Neural cell (in vitro differentiated cells): ENCODE measurements at regions not wholly inside any gene's neighbourhood (a gene's known extent, or its start where the extent isn't known, plus 50 kb on each side); places are given as distances from the start of the nearest gene placed in this dataset.

Experiments used
- H2AFZ ChIP-seq: fragments of 200-600, 300-800 bp; sonication (generic), shearing (Covaris generic); 2 replicates; pipeline ENCODE4 v1.6.0; 2014; ENCODE audit warnings: low read depth, mild to moderate bottlenecking, antibody characterized with exemption, low read length, moderate library complexity
- H3F3A ChIP-seq: fragments of 200-600 bp; shearing (Covaris generic); 2 replicates; pipeline ENCODE4 v1.6.1; 2016; ENCODE audit warnings: mild to moderate bottlenecking, moderate library complexity, mixed read lengths, antibody characterized with exemption, low read length; ENCODE audit not compliant: insufficient read depth, poor library complexity, severe bottlenecking
- H3K27ac ChIP-seq: fragments of 200-600, 300-800 bp; sonication (generic), shearing (Covaris generic); 2 replicates; pipeline ENCODE4 v1.5.1; 2014; ENCODE audit warnings: mild to moderate bottlenecking, low read length, moderate library complexity
- H3K27me3 ChIP-seq: fragments of 300-800, 200-600 bp; sonication (generic), shearing (Covaris generic); 2 replicates; pipeline ENCODE4 v1.6.0; 2014; ENCODE audit warnings: mild to moderate bottlenecking, low read depth, low read length, moderate library complexity; ENCODE audit not compliant: insufficient read depth
- H3K36me3 ChIP-seq: fragments of 300-800, 200-600 bp; sonication (generic), shearing (Covaris generic); 2 replicates; pipeline ENCODE4 v1.5.1; 2014; ENCODE audit warnings: mild to moderate bottlenecking, antibody characterized with exemption, low read length, moderate library complexity; ENCODE audit not compliant: insufficient read depth
- H3K4me2 ChIP-seq: fragments of 300-800, 200-600 bp; sonication (generic), shearing (Covaris generic); 2 replicates; pipeline ENCODE4 v1.6.0; 2014; ENCODE audit warnings: mild to moderate bottlenecking, low read length
- H3K4me3 ChIP-seq: fragments of 300-800, 200-600 bp; sonication (generic), shearing (Covaris generic); 2 replicates; pipeline ENCODE4 v1.5.1; 2014; ENCODE audit warnings: mild to moderate bottlenecking, low read length, moderate library complexity
- H3K79me2 ChIP-seq: fragments of 200-600 bp; shearing (Covaris generic); replicated peaks from 2 replicates; pipeline ENCODE4 v1.6.0; 2014; ENCODE audit warnings: mild to moderate bottlenecking, low read length, moderate library complexity; ENCODE audit not compliant: insufficient read depth
- H3K9ac ChIP-seq: fragments of 300-800, 200-600 bp; sonication (generic), shearing (Covaris generic); 2 replicates; pipeline ENCODE4 v1.6.1; 2016; ENCODE audit warnings: mild to moderate bottlenecking, low read length, mixed read lengths
- H3K9me2 ChIP-seq: fragments of 200-600 bp; shearing (Covaris generic); 2 replicates; pipeline ENCODE4 v1.6.1; 2016; ENCODE audit warnings: mild to moderate bottlenecking, low read length, mixed read lengths; ENCODE audit not compliant: insufficient read depth
- H3K9me3 ChIP-seq: fragments of 200-600, 300-800 bp; sonication (generic), shearing (Covaris generic); 2 replicates; pipeline ENCODE4 v1.6.1; 2016; ENCODE audit warnings: mild to moderate bottlenecking, mixed run types, low read length, moderate library complexity, mixed read lengths
- H4K20me1 ChIP-seq: fragments of 200-600 bp; shearing (Covaris generic); 2 replicates; pipeline ENCODE4 v1.6.1; 2016; ENCODE audit warnings: mild to moderate bottlenecking, mixed run types; ENCODE audit not compliant: insufficient read depth
- EP300 ChIP-seq: fragments of 450-650 bp; conservative IDR thresholded peaks from 2 replicates; pipeline ENCODE4 v1.6.1; 2014; ENCODE audit warnings: antibody characterized with exemption, mild to moderate bottlenecking, moderate library complexity; ENCODE audit not compliant: poor library complexity, severe bottlenecking
- EZH2 ChIP-seq: fragments of 200-600, 300-800 bp; shearing (Covaris generic), sonication (generic); IDR thresholded peaks from 2 replicates; pipeline ENCODE4 v1.6.1; 2014; ENCODE audit warnings: antibody characterized with exemption, low read length, borderline replicate concordance, mild to moderate bottlenecking; ENCODE audit not compliant: insufficient read depth, poor library complexity, severe bottlenecking
- MXI1 ChIP-seq: fragments of 450-650 bp; conservative IDR thresholded peaks from 2 replicates; pipeline ENCODE4 v1.6.1; 2014; ENCODE audit warnings: antibody characterized with exemption, mild to moderate bottlenecking; ENCODE audit not compliant: poor library complexity, severe bottlenecking
- POLR2AphosphoS5 ChIP-seq: IDR thresholded peaks from 2 replicates; pipeline ENCODE4 v1.6.1; 2012
- RAD21 ChIP-seq: fragments of 450-650 bp; conservative IDR thresholded peaks from 2 replicates; pipeline ENCODE4 v1.6.1; 2014; ENCODE audit warnings: antibody characterized with exemption, mild to moderate bottlenecking, moderate library complexity
- REST ChIP-seq: IDR thresholded peaks from 2 replicates; pipeline ENCODE4 v1.6.1; 2012; ENCODE audit warnings: borderline replicate concordance
- SMC3 ChIP-seq: fragments of 450-650 bp; conservative IDR thresholded peaks from 2 replicates; pipeline ENCODE4 v1.6.1; 2014; ENCODE audit warnings: antibody characterized with exemption, mild to moderate bottlenecking, moderate library complexity; ENCODE audit not compliant: poor library complexity
- TAF1 ChIP-seq: IDR thresholded peaks from 2 replicates; pipeline ENCODE4 v1.6.1; 2012; ENCODE audit warnings: low read depth
- TF ChIP-seq, protein P1 (sequence below): fragments of 450-650 bp; IDR thresholded peaks from 2 replicates; pipeline ENCODE4 v1.5.1; 2014; ENCODE audit warnings: antibody characterized with exemption, mild to moderate bottlenecking, moderate library complexity; ENCODE audit not compliant: poor library complexity, severe bottlenecking

- Histone ChIP-seq H3K27ac (no peak overlapping the region), H3K36me3 (no peaks in the 10 kb centered on the region), H4K20me1 (no peaks in the 10 kb centered on the region), H3K27me3 (no peaks in the 10 kb centered on the region), H3K9me2 (no peaks in the 10 kb centered on the region), H3K9ac (no peak overlapping the region), H3K4me3 (no peak overlapping the region), H3F3A (no peaks in the 10 kb centered on the region), H2AFZ (no peak overlapping the region), H3K9me3 (peaks cover 3% of the 10 kb centered on the region), H3K79me2 (no peaks in the 10 kb centered on the region), H3K4me2 (no peak overlapping the region)
- TF ChIP-seq EP300 (no peak), POLR2AphosphoS5 (no peak), MXI1 (no peak), TAF1 (no peak), RAD21 (no peak), SMC3 (no peak), REST (no peak), EZH2 (no peak)
- TF ChIP-seq, protein P1, sequence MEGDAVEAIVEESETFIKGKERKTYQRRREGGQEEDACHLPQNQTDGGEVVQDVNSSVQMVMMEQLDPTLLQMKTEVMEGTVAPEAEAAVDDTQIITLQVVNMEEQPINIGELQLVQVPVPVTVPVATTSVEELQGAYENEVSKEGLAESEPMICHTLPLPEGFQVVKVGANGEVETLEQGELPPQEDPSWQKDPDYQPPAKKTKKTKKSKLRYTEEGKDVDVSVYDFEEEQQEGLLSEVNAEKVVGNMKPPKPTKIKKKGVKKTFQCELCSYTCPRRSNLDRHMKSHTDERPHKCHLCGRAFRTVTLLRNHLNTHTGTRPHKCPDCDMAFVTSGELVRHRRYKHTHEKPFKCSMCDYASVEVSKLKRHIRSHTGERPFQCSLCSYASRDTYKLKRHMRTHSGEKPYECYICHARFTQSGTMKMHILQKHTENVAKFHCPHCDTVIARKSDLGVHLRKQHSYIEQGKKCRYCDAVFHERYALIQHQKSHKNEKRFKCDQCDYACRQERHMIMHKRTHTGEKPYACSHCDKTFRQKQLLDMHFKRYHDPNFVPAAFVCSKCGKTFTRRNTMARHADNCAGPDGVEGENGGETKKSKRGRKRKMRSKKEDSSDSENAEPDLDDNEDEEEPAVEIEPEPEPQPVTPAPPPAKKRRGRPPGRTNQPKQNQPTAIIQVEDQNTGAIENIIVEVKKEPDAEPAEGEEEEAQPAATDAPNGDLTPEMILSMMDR = no peak
Observed at GRCh38 chr22:49362211-49362839, 465.3 kb downstream of the BRD1 start.

GRCh38 chr22:49361164-49361563 lies 466.5 kb downstream of the BRD1 start:
- Histone ChIP-seq H2AFZ (no peak overlapping the region), H3K9me3 (peaks cover 3% of the 10 kb centered on the region), H3K9ac (no peak overlapping the region), H3K27me3 (no peaks in the 10 kb centered on the region), H3K9me2 (no peaks in the 10 kb centered on the region), H3F3A (no peaks in the 10 kb centered on the region), H4K20me1 (no peaks in the 10 kb centered on the region), H3K4me2 (no peak overlapping the region), H3K36me3 (no peaks in the 10 kb centered on the region), H3K79me2 (no peaks in the 10 kb centered on the region), H3K4me3 (no peak overlapping the region), H3K27ac (no peak overlapping the region)
- TF ChIP-seq, protein P1 = no peak
